ENCODE measurements at regions not wholly inside any gene's neighbourhood (a gene's known extent, or its start where the extent isn't known, plus 50 kb on each side); places are given as distances from the start of the nearest gene placed in this dataset.

DNA sequence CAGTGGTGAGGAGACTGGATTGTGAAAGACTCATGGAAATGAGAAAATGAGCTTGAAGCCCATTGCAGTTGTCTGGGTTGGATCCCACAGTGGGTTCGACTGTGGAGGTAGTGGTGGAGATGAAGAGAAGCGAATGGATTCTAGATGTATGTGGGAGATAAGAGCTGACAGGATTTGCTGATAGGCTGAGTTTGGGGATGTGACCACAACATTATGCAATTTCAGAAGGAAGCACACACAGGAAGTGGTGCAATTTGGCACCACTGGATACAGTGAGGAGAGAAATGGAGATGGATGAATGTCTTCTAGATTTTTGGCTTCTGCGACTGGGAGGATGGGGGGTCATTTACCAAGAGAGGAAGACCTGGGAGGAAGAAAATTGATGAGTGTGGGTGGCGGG is 64.4 kb upstream of the MAFB start:
- TF ChIP-seq, protein P1, sequence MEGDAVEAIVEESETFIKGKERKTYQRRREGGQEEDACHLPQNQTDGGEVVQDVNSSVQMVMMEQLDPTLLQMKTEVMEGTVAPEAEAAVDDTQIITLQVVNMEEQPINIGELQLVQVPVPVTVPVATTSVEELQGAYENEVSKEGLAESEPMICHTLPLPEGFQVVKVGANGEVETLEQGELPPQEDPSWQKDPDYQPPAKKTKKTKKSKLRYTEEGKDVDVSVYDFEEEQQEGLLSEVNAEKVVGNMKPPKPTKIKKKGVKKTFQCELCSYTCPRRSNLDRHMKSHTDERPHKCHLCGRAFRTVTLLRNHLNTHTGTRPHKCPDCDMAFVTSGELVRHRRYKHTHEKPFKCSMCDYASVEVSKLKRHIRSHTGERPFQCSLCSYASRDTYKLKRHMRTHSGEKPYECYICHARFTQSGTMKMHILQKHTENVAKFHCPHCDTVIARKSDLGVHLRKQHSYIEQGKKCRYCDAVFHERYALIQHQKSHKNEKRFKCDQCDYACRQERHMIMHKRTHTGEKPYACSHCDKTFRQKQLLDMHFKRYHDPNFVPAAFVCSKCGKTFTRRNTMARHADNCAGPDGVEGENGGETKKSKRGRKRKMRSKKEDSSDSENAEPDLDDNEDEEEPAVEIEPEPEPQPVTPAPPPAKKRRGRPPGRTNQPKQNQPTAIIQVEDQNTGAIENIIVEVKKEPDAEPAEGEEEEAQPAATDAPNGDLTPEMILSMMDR (conservative IDR thresholded peaks at IDR 0.05; ENCODE audit: low read depth, low read length) = no peak
- no peak for TF ChIP-seq EZH2 (IDR thresholded peaks at IDR 0.05; ENCODE audit: borderline replicate concordance, low read depth, low read length, poor library complexity, severe bottlenecking)

Data from A673 (cell line).